Pancreas (tissue), 10 donors: ENCODE measurements at regions not wholly inside any gene's neighbourhood (a gene's known extent, or its start where the extent isn't known, plus 50 kb on each side); places are given as distances from the start of the nearest gene placed in this dataset.
A peak's percentile ranks its signal among the peaks of the same experiment; 100 is the strongest.

ENCODE experiments used
- ATAC-seq, 4 donors: fragments of 200-7000 bp; cut with Tn5 transposase; one replicate each; pipeline versions ENCODE4 v1.8.0 to v1.9.1; 2020; ENCODE audit warnings: mild to moderate bottlenecking in 4 of 4, moderate library complexity in 4 of 4
- DNase-seq, 6 donors: peaks; one replicate each; pipeline ENCODE4 v3.0.0-alpha.2; 2020
- FAIRE-seq: peaks from 2 replicates; lab custom pipeline; 2012; peaks lifted over from hg19 to GRCh38; lab: Jason Lieb, UNC
- H3K27ac ChIP-seq, 4 donors: fragments of 200-600 bp; sonication (generic); 1 replicate in 3 of 4; 2 replicates in 1 of 4; pipeline versions ENCODE4 v1.5.0 to v1.8.0; 2020
- H3K27me3 ChIP-seq, 4 donors: fragments of 200-600 bp; one replicate each; pipeline ENCODE4 v1.8.0; 2021
- H3K36me3 ChIP-seq, 3 donors: fragments of 200-600 bp; sonication (generic) in 1 of 3; one replicate each; pipeline versions ENCODE4 v1.5.0 to v1.8.0; 2020 to 2021
- H3K4me1 ChIP-seq, 3 donors: fragments of 200-600 bp; one replicate each; pipeline ENCODE4 v1.8.0; 2021
- H3K4me3 ChIP-seq, 4 donors: fragments of 200-600 bp; sonication (generic) in 2 of 4; one replicate each; pipeline versions ENCODE4 v1.5.0 to v1.8.0; 2020 to 2021
- H3K9me3 ChIP-seq, 4 donors: fragments of 200-600 bp; one replicate each; pipeline ENCODE4 v1.8.0; 2021
- WGBS, 2 donors: extraction: QIAGEN DNeasy Blood & Tissue Kit; methylation state at CpG; one replicate each; pipeline ENCODE4 v1.1.7; 2013; 5-methylcytosine and 5-hydroxymethylcytosine counted together
- intact Hi-C, 3 donors: fragments of 100-400 bp; cut with DNase I; formaldehyde crosslinking; loops; one replicate each; pipeline versions ENCODE4 v1.11.1 to v1.14.2; 2022
- TF ChIP-seq, protein P1 (sequence below), 4 donors: fragments of 200-600 bp; sonication (generic) in 3 of 4; IDR thresholded peaks; one replicate each; pipeline versions ENCODE4 v1.5.0 to v1.8.0; 2021; ENCODE audit warnings: antibody characterized with exemption in 4 of 4
- donor health status: healthy with polysubstance abuse.
- donor health status: DM: no; HTN: no; CAD: no; lungs with moderate emphysema.
- donor health status: DM: no; HTN: no; CAD: no.
- donor health status: control.
- donor health status: control.
- donor health status: Bipolar disorder and iron deficiency.
- donor health status: DM: yes; HTN: yes; CAD: no.
- donor health status: DM: no; HTN: no; CAD: no.
- donor health status: DM: no; HTN: no; CAD: no.
- donor health status: DM: yes; HTN: yes; CAD: no.

DNA sequence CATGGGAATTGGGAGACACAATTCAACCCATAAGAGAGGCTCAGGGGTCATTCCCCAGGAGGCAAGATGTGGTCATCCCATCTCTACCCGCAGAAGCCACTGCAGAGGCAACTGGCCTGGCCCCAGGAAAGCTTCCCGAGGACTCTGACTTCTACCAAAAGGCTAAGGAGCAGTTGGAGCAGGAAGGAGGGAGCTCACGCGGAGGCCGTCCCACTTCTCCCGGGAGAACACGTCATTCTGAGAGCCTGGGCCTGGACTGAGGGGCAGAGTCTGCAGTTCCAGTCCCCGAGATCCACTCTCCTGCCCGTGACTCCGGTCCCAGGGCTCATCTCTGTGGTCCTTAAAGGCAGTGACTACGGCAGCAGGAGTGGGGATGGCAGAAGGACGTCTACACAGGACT is 69.0 kb upstream of the TAF1B start:
- FAIRE-seq (no peak), DNase-seq (peak in 1 of 6 donors; percentile 31), ATAC-seq (no peak)
- TF ChIP-seq, protein P1, sequence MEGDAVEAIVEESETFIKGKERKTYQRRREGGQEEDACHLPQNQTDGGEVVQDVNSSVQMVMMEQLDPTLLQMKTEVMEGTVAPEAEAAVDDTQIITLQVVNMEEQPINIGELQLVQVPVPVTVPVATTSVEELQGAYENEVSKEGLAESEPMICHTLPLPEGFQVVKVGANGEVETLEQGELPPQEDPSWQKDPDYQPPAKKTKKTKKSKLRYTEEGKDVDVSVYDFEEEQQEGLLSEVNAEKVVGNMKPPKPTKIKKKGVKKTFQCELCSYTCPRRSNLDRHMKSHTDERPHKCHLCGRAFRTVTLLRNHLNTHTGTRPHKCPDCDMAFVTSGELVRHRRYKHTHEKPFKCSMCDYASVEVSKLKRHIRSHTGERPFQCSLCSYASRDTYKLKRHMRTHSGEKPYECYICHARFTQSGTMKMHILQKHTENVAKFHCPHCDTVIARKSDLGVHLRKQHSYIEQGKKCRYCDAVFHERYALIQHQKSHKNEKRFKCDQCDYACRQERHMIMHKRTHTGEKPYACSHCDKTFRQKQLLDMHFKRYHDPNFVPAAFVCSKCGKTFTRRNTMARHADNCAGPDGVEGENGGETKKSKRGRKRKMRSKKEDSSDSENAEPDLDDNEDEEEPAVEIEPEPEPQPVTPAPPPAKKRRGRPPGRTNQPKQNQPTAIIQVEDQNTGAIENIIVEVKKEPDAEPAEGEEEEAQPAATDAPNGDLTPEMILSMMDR (IDR thresholded peaks at IDR 0.05) = no peak
- intact Hi-C loops = no loop called here
- Histone ChIP-seq H3K27me3 (no peaks in the 10 kb centered on the region), H3K4me1 (peaks cover 0 to 1% (median 0%) of the 10 kb centered on the region in 3 donors), H3K27ac (no peak overlapping the region), H3K36me3 (no peaks in the 10 kb centered on the region), H3K4me3 (no peak overlapping the region), H3K9me3 (no peaks in the 10 kb centered on the region)
- WGBS, 2 donors = 76 to 86% methylated on average over 12 of the region's 12 CpGs

DNA sequence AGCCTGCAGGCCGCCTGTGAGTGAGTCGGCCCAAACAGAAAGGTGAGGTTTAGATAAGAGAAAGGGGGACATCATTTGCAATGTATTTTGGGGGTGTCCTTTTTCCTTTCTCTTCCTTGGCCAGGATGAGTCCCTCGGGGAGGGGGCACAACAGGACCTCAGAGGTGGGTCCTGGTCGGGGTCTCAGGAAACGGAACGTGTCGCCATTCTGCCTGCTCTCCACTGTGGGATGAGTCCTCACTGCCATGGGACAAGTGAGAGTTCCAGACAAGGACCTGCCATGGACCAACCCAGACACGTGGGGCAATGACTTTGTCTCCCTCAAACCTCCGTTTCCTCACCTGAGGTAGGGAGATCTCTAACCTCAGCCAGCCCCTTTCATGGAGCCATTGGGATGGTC is 67.9 kb upstream of the TAF1B start:
- Histone ChIP-seq H3K4me1 (no peaks in the 10 kb centered on the region), H3K9me3 (no peaks in the 10 kb centered on the region), H3K36me3 (no peaks in the 10 kb centered on the region), H3K4me3 (no peak overlapping the region), H3K27ac (no peak overlapping the region), H3K27me3 (no peaks in the 10 kb centered on the region)
- WGBS, 2 donors = 87 to 92% methylated on average over 9 of the region's 9 CpGs
- ATAC-seq = no peak
- TF ChIP-seq, protein P1 (IDR thresholded peaks at IDR 0.05) = no peak
- peak in 1 of 6 donors; percentile 4 for DNase-seq
- intact Hi-C loops = no loop called here
- no peak for FAIRE-seq

DNA sequence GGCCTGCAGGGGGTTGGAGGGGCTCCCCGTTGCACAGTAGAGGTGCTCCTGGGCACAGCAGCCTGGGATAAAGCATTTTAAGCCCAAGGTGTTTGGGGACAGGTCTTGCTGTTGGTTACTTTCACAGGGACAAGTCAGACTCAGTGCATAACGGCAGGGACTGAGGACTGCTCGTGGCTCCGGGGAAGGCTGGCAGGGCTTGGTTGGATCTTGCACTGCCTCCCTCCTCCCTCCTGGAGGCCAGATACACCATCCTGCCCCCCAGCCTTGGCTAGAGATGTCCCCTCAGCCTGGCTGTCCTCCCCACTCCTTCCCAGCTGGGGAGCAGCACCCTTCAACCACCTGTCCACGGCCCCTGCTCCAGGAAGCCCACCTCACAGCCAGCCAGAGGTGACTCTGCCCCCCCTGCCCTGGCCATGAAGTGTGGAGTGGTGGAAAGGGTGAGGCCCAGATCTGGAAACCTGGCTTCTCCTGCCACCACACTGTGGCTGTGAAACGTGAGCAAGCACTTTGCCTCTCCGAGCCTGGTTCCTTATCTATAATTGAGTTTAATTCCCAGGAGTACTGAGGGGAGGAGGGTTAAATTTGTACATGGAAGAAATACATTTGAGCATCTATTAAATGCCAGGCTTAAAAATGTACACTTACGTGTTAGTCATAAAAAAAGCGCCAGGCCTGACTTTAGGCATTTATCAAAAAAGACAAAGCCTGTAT is 67.1 kb upstream of the TAF1B start:
- FAIRE-seq (no peak), DNase-seq (peak in 2 of 6 donors; percentile 6 to 38), ATAC-seq (no peak)
- Histone ChIP-seq H3K27ac (no peak overlapping the region), H3K4me3 (no peak overlapping the region), H3K4me1 (no peaks in the 10 kb centered on the region), H3K27me3 (no peaks in the 10 kb centered on the region), H3K9me3 (no peaks in the 10 kb centered on the region), H3K36me3 (no peaks in the 10 kb centered on the region)
- intact Hi-C loops = no loop called here
- TF ChIP-seq, protein P1 (IDR thresholded peaks at IDR 0.05) = no peak
- WGBS, 2 donors = 83 to 93% methylated on average over 9 of the region's 9 CpGs

DNA sequence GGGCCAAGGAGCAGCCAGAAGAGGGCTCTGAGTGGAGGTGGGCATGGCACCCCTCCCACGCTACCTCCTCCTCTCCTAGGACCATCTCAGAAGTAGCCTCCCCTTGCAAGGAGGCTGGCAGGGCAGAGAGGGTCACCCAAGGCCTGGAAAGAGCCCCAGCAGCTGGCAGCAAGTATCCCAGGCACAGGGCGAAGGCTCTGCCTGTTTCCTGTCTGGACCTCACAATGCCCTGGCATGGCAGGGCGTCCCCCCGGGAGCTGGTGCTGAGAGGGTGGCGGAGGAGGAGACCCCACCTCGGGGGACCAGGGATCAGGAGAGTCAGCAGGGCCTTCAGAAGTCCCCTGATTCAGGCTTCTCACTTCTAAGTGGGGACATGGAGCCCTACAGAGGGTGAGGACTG is 66.2 kb upstream of the TAF1B start:
- ATAC-seq (no peak), FAIRE-seq (no peak), DNase-seq (peak in 2 of 6 donors; percentile 13 to 55)
- H3K4me1 ChIP-seq = no peaks in the 10 kb centered on the region
- no peak overlapping the region for H3K4me3 ChIP-seq
- TF ChIP-seq, protein P1 (IDR thresholded peaks at IDR 0.05) = no peak
- H3K27ac ChIP-seq = no peak overlapping the region
- H3K36me3 ChIP-seq = no peaks in the 10 kb centered on the region
- no peaks in the 10 kb centered on the region for H3K27me3 ChIP-seq
- 94% methylated on average over 6 of the region's 6 CpGs for WGBS, 2 donors
- H3K9me3 ChIP-seq = no peaks in the 10 kb centered on the region
- intact Hi-C loops = no loop called here

DNA sequence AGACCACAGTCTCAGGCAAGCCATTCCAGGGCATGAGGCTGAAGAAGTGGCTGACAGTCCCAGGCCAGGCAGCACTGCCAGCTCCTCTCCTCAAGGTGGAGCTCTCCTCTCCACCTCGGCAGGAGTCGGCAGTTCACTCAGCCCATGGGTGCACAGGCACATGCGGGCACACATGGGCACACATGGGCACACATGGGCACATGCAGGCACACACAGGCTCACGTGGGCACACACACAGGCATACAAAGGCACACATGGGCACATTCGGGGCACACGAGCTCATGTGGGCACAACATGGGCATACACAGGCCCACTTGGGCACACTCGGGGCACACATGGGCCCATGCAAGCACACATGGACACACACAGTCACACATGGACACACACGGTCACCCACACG is 65.3 kb upstream of the TAF1B start:
- 81 to 82% methylated on average over 9 of the region's 9 CpGs for WGBS, 2 donors
- H3K36me3 ChIP-seq = no peaks in the 10 kb centered on the region
- H3K27ac ChIP-seq = no peak overlapping the region
- H3K4me3 ChIP-seq = no peak overlapping the region
- H3K4me1 ChIP-seq = no peaks in the 10 kb centered on the region
- DNase-seq (peak in 2 of 6 donors; percentile 8 to 38), FAIRE-seq (no peak), ATAC-seq (peak in 1 of 4 donors; percentile 25)
- TF ChIP-seq, protein P1 (IDR thresholded peaks at IDR 0.05) = no peak
- H3K27me3 ChIP-seq = no peaks in the 10 kb centered on the region
- H3K9me3 ChIP-seq = no peaks in the 10 kb centered on the region
- intact Hi-C loops = no loop called here
